ENCODE measurements at regions not wholly inside any gene's neighbourhood (a gene's known extent, or its start where the extent isn't known, plus 50 kb on each side); places are given as distances from the start of the nearest gene placed in this dataset.

DNA sequence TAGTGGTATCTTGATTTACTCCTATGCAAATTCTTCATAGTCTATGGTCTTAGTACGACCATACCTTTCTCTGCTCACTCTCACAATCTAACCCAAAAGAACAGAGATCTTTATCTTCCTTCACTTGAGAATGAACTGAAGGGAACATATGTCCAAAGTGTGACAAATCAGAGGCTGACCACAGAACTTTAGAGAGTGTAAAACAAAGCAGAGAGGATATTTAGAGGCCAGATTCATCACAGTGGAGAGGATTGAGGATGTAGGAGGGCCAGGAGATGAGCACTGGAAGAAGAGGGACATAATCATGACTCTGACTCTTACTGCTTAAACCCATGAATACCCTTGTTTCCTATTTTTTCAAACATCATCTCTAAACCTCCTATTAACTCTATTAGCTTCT lies 935.3 kb upstream of the PHF14 start:
- TF ChIP-seq, protein P1, sequence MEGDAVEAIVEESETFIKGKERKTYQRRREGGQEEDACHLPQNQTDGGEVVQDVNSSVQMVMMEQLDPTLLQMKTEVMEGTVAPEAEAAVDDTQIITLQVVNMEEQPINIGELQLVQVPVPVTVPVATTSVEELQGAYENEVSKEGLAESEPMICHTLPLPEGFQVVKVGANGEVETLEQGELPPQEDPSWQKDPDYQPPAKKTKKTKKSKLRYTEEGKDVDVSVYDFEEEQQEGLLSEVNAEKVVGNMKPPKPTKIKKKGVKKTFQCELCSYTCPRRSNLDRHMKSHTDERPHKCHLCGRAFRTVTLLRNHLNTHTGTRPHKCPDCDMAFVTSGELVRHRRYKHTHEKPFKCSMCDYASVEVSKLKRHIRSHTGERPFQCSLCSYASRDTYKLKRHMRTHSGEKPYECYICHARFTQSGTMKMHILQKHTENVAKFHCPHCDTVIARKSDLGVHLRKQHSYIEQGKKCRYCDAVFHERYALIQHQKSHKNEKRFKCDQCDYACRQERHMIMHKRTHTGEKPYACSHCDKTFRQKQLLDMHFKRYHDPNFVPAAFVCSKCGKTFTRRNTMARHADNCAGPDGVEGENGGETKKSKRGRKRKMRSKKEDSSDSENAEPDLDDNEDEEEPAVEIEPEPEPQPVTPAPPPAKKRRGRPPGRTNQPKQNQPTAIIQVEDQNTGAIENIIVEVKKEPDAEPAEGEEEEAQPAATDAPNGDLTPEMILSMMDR (IDR thresholded peaks at IDR 0.05; ENCODE audit: borderline replicate concordance, extremely low read depth, low read length, poor library complexity, severe bottlenecking) = no peak
- no peak for TF ChIP-seq EZH2 (IDR thresholded peaks at IDR 0.05; ENCODE audit: borderline replicate concordance, low read depth, low read length, severe bottlenecking)
